ENCODE measurements at regions not wholly inside any gene's neighbourhood (a gene's known extent, or its start where the extent isn't known, plus 50 kb on each side); places are given as distances from the start of the nearest gene placed in this dataset.
"Not testable (repeated sequence)": the region's sequence is repeated elsewhere in the genome, so short reads cannot be mapped to it uniquely, and the experiment has no call there.

DNA sequence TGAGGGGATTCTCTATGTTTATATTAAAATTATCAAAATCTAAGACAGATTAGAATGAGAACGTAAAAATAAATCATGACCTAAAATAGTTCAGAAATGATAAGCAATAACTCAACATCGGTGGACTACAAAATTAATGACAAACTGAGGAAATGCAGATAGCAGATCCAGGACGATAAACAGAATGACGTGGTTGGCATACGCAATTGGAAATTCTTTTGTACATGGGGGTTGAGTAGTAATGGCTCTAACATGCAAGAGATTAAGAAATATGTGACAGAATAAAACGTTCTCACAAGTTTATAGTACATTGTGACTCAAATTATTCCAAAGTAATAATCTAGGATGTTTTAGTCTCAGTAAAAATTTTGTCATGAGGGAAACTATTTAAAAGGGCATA lies 575.2 kb upstream of the BRINP3 start:
- H3K4me3 ChIP-seq (ENCODE audit: low read length): no peak overlapping the region
- no peaks in the 10 kb centered on the region for H4K20me1 ChIP-seq (ENCODE audit: control insufficient read depth, insufficient read depth, low read depth, low read length)
- no peaks in the 10 kb centered on the region for H3K36me3 ChIP-seq (ENCODE audit: control insufficient read depth, low read length)
- no peaks in the 10 kb centered on the region for H3K9me3 ChIP-seq (ENCODE audit: control insufficient read depth, insufficient read depth, low read length)
- no peak overlapping the region for H3K27ac ChIP-seq (ENCODE audit: low read depth, low read length)
- H3K4me2 ChIP-seq (ENCODE audit: low read length): no peak overlapping the region
- H3K9me2 ChIP-seq (replicated peaks; ENCODE audit: control insufficient read depth, low read length): no peaks in the 10 kb centered on the region
- no peaks in the 10 kb centered on the region for H3F3A ChIP-seq (ENCODE audit: control insufficient read depth, insufficient read depth)
- no peaks in the 10 kb centered on the region for H3K4me1 ChIP-seq (ENCODE audit: control insufficient read depth, low read length)
- no peaks in the 10 kb centered on the region for H3K27me3 ChIP-seq (ENCODE audit: control insufficient read depth, low read length)
- H3K79me2 ChIP-seq (ENCODE audit: control insufficient read depth, low read length): no peaks in the 10 kb centered on the region
- no peak for TF ChIP-seq EZH2phosphoT487 (IDR thresholded peaks at IDR 0.05; ENCODE audit: borderline replicate concordance, low read length)
- TF ChIP-seq, protein P1, sequence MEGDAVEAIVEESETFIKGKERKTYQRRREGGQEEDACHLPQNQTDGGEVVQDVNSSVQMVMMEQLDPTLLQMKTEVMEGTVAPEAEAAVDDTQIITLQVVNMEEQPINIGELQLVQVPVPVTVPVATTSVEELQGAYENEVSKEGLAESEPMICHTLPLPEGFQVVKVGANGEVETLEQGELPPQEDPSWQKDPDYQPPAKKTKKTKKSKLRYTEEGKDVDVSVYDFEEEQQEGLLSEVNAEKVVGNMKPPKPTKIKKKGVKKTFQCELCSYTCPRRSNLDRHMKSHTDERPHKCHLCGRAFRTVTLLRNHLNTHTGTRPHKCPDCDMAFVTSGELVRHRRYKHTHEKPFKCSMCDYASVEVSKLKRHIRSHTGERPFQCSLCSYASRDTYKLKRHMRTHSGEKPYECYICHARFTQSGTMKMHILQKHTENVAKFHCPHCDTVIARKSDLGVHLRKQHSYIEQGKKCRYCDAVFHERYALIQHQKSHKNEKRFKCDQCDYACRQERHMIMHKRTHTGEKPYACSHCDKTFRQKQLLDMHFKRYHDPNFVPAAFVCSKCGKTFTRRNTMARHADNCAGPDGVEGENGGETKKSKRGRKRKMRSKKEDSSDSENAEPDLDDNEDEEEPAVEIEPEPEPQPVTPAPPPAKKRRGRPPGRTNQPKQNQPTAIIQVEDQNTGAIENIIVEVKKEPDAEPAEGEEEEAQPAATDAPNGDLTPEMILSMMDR (IDR thresholded peaks at IDR 0.05; ENCODE audit: low read depth, low read length, poor library complexity, severe bottlenecking): no peak

DNA sequence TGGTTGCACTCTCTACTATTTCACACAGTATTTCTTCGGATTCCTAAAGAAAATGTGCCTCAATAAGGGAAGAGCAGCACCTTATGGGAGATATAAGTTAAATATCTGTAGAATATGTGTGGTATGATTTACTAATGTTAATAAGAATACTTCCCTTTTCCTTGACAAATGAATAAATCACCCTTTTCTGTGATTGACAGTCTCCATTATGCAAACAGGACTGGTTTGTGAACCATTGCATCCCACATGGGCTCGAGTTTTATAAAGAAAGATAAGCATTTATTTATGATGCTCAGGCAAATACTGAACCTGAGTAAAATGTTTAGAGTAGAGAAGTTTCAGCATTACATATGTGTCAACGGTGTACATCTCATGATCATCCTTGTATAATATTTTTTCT lies 587.7 kb upstream of the BRINP3 start:
- H3K4me2 ChIP-seq (ENCODE audit: low read length): no peak overlapping the region
- TF ChIP-seq, protein P1 (IDR thresholded peaks at IDR 0.05; ENCODE audit: low read depth, low read length, poor library complexity, severe bottlenecking): no peak
- TF ChIP-seq EZH2phosphoT487 (IDR thresholded peaks at IDR 0.05; ENCODE audit: borderline replicate concordance, low read length): no peak
- H3K9me3 ChIP-seq (ENCODE audit: control insufficient read depth, insufficient read depth, low read length): no peaks in the 10 kb centered on the region
- no peaks in the 10 kb centered on the region for H3K36me3 ChIP-seq (ENCODE audit: control insufficient read depth, low read length)
- no peaks in the 10 kb centered on the region for H4K20me1 ChIP-seq (ENCODE audit: control insufficient read depth, insufficient read depth, low read depth, low read length)
- H3K4me1 ChIP-seq (ENCODE audit: control insufficient read depth, low read length): no peaks in the 10 kb centered on the region
- no peaks in the 10 kb centered on the region for H3K9me2 ChIP-seq (replicated peaks; ENCODE audit: control insufficient read depth, low read length)
- no peak overlapping the region for H3K4me3 ChIP-seq (ENCODE audit: low read length)
- H3F3A ChIP-seq (ENCODE audit: control insufficient read depth, insufficient read depth): no peaks in the 10 kb centered on the region
- no peaks in the 10 kb centered on the region for H3K27me3 ChIP-seq (ENCODE audit: control insufficient read depth, low read length)
- H3K27ac ChIP-seq (ENCODE audit: low read depth, low read length): no peak overlapping the region
- H3K79me2 ChIP-seq (ENCODE audit: control insufficient read depth, low read length): no peaks in the 10 kb centered on the region

DNA sequence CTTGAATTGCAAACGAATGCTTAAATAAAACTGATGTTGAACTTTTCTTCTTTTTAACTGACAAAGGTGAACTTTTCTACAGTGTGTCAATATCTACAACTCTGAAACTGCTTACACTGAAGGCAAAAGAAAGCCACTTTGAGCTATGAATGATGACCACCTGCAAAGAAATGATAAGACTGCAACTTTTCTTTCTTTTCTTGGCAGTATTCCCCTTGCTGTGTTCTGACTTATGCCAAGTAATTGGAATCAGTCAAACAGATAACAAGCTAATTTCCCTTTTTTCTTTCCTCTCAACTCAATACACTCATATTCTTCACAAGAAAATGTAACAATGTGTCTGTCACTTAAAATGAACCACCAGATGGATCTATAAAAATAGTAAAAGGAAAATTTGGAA lies 588.1 kb upstream of the BRINP3 start:
- H3K36me3 ChIP-seq (ENCODE audit: control insufficient read depth, low read length): no peaks in the 10 kb centered on the region
- H3K27me3 ChIP-seq (ENCODE audit: control insufficient read depth, low read length): no peaks in the 10 kb centered on the region
- H3K4me3 ChIP-seq (ENCODE audit: low read length): no peak overlapping the region
- no peaks in the 10 kb centered on the region for H3F3A ChIP-seq (ENCODE audit: control insufficient read depth, insufficient read depth)
- H3K9me3 ChIP-seq (ENCODE audit: control insufficient read depth, insufficient read depth, low read length): no peaks in the 10 kb centered on the region
- TF ChIP-seq, protein P1 (IDR thresholded peaks at IDR 0.05; ENCODE audit: low read depth, low read length, poor library complexity, severe bottlenecking): no peak
- TF ChIP-seq EZH2phosphoT487 (IDR thresholded peaks at IDR 0.05; ENCODE audit: borderline replicate concordance, low read length): no peak
- no peaks in the 10 kb centered on the region for H3K79me2 ChIP-seq (ENCODE audit: control insufficient read depth, low read length)
- H4K20me1 ChIP-seq (ENCODE audit: control insufficient read depth, insufficient read depth, low read depth, low read length): no peaks in the 10 kb centered on the region
- H3K4me1 ChIP-seq (ENCODE audit: control insufficient read depth, low read length): no peaks in the 10 kb centered on the region
- H3K4me2 ChIP-seq (ENCODE audit: low read length): no peak overlapping the region
- H3K27ac ChIP-seq (ENCODE audit: low read depth, low read length): no peak overlapping the region
- no peaks in the 10 kb centered on the region for H3K9me2 ChIP-seq (replicated peaks; ENCODE audit: control insufficient read depth, low read length)

DNA sequence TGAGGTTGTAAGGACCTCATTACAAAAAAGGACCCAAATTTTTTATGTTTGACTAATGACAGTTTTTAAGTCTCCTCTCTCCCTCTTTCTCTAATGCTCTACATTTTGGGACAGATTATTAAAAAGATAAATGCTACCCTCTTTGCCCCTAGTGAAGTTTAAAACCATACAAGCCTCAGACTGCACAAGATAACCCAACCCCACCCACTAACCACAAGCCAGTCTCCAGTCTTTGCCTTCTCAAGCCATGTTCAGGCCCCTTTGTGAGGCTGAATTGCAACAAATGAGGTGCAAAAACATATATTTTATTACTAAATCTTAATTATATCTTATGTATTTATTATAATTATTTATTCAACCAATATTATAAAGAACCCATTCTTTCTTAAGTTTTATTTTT lies 597.2 kb upstream of the BRINP3 start:
- no peaks in the 10 kb centered on the region for H3K4me1 ChIP-seq (ENCODE audit: control insufficient read depth, low read length)
- H3K9me3 ChIP-seq (ENCODE audit: control insufficient read depth, insufficient read depth, low read length): no peaks in the 10 kb centered on the region
- H3K4me2 ChIP-seq (ENCODE audit: low read length): no peak overlapping the region
- H3K27me3 ChIP-seq (ENCODE audit: control insufficient read depth, low read length): no peaks in the 10 kb centered on the region
- H3K36me3 ChIP-seq (ENCODE audit: control insufficient read depth, low read length): no peaks in the 10 kb centered on the region
- H3K9me2 ChIP-seq (replicated peaks; ENCODE audit: control insufficient read depth, low read length): no peaks in the 10 kb centered on the region
- TF ChIP-seq, protein P1 (IDR thresholded peaks at IDR 0.05; ENCODE audit: low read depth, low read length, poor library complexity, severe bottlenecking): no peak
- no peak for TF ChIP-seq EZH2phosphoT487 (IDR thresholded peaks at IDR 0.05; ENCODE audit: borderline replicate concordance, low read length)
- no peaks in the 10 kb centered on the region for H3K79me2 ChIP-seq (ENCODE audit: control insufficient read depth, low read length)
- no peak overlapping the region for H3K27ac ChIP-seq (ENCODE audit: low read depth, low read length)
- H3F3A ChIP-seq (ENCODE audit: control insufficient read depth, insufficient read depth): no peaks in the 10 kb centered on the region
- no peak overlapping the region for H3K4me3 ChIP-seq (ENCODE audit: low read length)
- no peaks in the 10 kb centered on the region for H4K20me1 ChIP-seq (ENCODE audit: control insufficient read depth, insufficient read depth, low read depth, low read length)

DNA sequence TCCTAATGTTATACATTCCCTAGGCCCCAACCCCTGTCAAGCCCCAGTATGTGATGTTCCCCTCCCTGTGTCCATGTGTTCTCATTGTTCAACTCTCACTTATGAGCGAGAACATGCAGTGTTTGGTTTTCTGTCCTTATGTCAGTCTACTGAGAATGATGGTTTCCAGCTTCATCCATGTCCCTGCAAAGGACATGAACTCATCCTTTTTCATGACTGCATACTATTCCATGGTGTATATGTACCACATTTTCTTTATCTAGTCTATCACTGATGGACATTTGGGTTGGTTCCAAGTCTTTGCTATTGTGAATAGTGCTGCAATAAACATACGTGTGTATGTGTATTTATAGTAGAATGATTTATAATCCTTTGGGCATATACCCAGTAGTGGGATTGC lies 605.4 kb upstream of the BRINP3 start:
- H4K20me1 ChIP-seq (ENCODE audit: control insufficient read depth, insufficient read depth, low read depth, low read length); H3K4me2 ChIP-seq (ENCODE audit: low read length); H3K9me2 ChIP-seq (replicated peaks; ENCODE audit: control insufficient read depth, low read length); H3K27me3 ChIP-seq (ENCODE audit: control insufficient read depth, low read length); H3K4me3 ChIP-seq (ENCODE audit: low read length); H3K79me2 ChIP-seq (ENCODE audit: control insufficient read depth, low read length); H3K4me1 ChIP-seq (ENCODE audit: control insufficient read depth, low read length); H3F3A ChIP-seq (ENCODE audit: control insufficient read depth, insufficient read depth); H3K36me3 ChIP-seq (ENCODE audit: control insufficient read depth, low read length); H3K9me3 ChIP-seq (ENCODE audit: control insufficient read depth, insufficient read depth, low read length); H3K27ac ChIP-seq (ENCODE audit: low read depth, low read length): not testable (repeated sequence)
